Panc1 (cell line): ENCODE measurements at regions not wholly inside any gene's neighbourhood (a gene's known extent, or its start where the extent isn't known, plus 50 kb on each side); places are given as distances from the start of the nearest gene placed in this dataset.

Experiments
- ATAC-seq: fragments of 200-7000 bp; cut with Tn5 transposase; 2 replicates; pipeline ENCODE4 v1.9.1; 2020; ENCODE audit warnings: mild to moderate bottlenecking, moderate library complexity
- BruUV-seq: library from RNA; stranded (reverse); fragments of 400-500 nt; replicated peaks from 2 replicates; lab custom pipeline; 2021; lab: Mats Ljungman, UMichigan
- CTCF ChIA-PET: fragments of 300-600 bp; sonication (Branson Sonifier 250); formaldehyde crosslinking; loops from one replicate; lab custom pipeline; 2022; ENCODE audit warnings: antibody characterized with exemption; lab: Charles Lee
- POLR2A ChIA-PET: fragments of 300-600 bp; sonication (Branson Sonifier 250); formaldehyde crosslinking; loops from one replicate; lab custom pipeline; 2022; ENCODE audit warnings: antibody characterized with exemption; lab: Charles Lee
- DNase-seq: peaks from one replicate; pipeline ENCODE4 v3.0.0-alpha.2; 2010; ENCODE audit warnings: low read depth, low spot score
- H3K27ac ChIP-seq: 2 replicates; pipeline ENCODE4 v1.5.1; 2011; ENCODE audit warnings: mild to moderate bottlenecking, low read length, inconsistent platforms
- H3K27me3 ChIP-seq: fragments of 200-500 bp; sonication (Bioruptor generic); 2 replicates; pipeline ENCODE4 v1.6.0; 2014; ENCODE audit warnings: low read length, inconsistent platforms; ENCODE audit not compliant: control insufficient read depth, insufficient read depth
- H3K36me3 ChIP-seq: fragments of 200-500 bp; sonication (Bioruptor generic); 2 replicates; pipeline ENCODE4 v1.5.1; 2014; ENCODE audit warnings: inconsistent platforms, mild to moderate bottlenecking, low read length, moderate library complexity; ENCODE audit not compliant: control insufficient read depth, insufficient read depth
- H3K4me1 ChIP-seq: 2 replicates; pipeline ENCODE4 v1.5.1; 2011; ENCODE audit warnings: inconsistent platforms, mild to moderate bottlenecking, low read length, moderate library complexity; ENCODE audit not compliant: control insufficient read depth, insufficient read depth
- H3K4me3 ChIP-seq, 2 experiments: 2 replicates each; pipeline ENCODE4 v1.5.1; 2011 to 2012; ENCODE audit warnings: low read depth in 2 of 2, low read length in 2 of 2, mild to moderate bottlenecking in 2 of 2, inconsistent platforms in 1 of 2, moderate library complexity in 1 of 2
- H3K9me3 ChIP-seq: fragments of 200-500 bp; sonication (Bioruptor generic); 2 replicates; pipeline ENCODE4 v1.5.1; 2014; ENCODE audit warnings: low read depth, mild to moderate bottlenecking, inconsistent platforms, low read length, moderate library complexity; ENCODE audit not compliant: control insufficient read depth, insufficient read depth
- CTCF ChIP-seq: fragments of 450-650 bp; IDR thresholded peaks from 2 replicates; pipeline ENCODE4 v1.5.1; 2017; ENCODE audit warnings: mild to moderate bottlenecking
- POLR2AphosphoS5 ChIP-seq: IDR thresholded peaks from 2 replicates; pipeline ENCODE4 v1.6.1; 2012; ENCODE audit warnings: mild to moderate bottlenecking, low read depth, low read length, moderate library complexity
- REST ChIP-seq, 2 experiments: IDR thresholded peaks; 2 replicates each; pipeline ENCODE4 v1.6.1; 2011 to 2012; ENCODE audit warnings: low read depth in 2 of 2, control low read depth in 1 of 2, low read length in 1 of 2, mild to moderate bottlenecking in 1 of 2, moderate library complexity in 1 of 2; ENCODE audit not compliant: insufficient read depth in 1 of 2
- SIN3A ChIP-seq: IDR thresholded peaks from 2 replicates; pipeline ENCODE4 v1.6.1; 2012; ENCODE audit warnings: low read depth, mild to moderate bottlenecking, low read length, moderate library complexity, borderline replicate concordance; ENCODE audit not compliant: insufficient read depth
- TCF7L2 ChIP-seq: IDR thresholded peaks from 2 replicates; pipeline ENCODE4 v1.6.1; 2011; ENCODE audit warnings: mild to moderate bottlenecking, low read depth, low read length, inconsistent platforms
- in situ Hi-C: cut with HindIII; loops from 2 replicates; pipeline ENCODE4 v1.10.0; 2016; ENCODE audit warnings: low sequenced_read_pairs, low pct_unique_long_range_greater_than_20kb
- intact Hi-C: fragments of 100-400 bp; cut with micrococcal nuclease; formaldehyde crosslinking; loops from one replicate; pipeline ENCODE4 v1.10.0; 2022; ENCODE audit not compliant: unreplicated experiment

GRCh38 chr10:121099181-121099580, 248.0 kb downstream of the WDR11 start:
- H3K27ac ChIP-seq: no peak overlapping the region
- no TSS peak for BruUV-seq
- H3K9me3 ChIP-seq: no peaks in the 10 kb centered on the region
- TF ChIP-seq CTCF (no peak), TCF7L2 (no peak), POLR2AphosphoS5 (no peak), SIN3A (no peak), REST (IDR thresholded peaks at IDR 0.05; ENCODE audit: insufficient read depth in 1 of 2, low read depth in 2 of 2, low read length in 1 of 2) (no peak)
- POLR2A ChIA-PET: interaction anchor here (0.6 kb wide), 1 partner anchor 26 kb away, joined by 9 read pairs; no protein-coding TSS in a partner anchor
- H3K36me3 ChIP-seq: no peaks in the 10 kb centered on the region
- CTCF ChIA-PET: interaction anchor here (0.6 kb wide), 1 partner anchor 8 kb away, joined by 5 read pairs; no protein-coding TSS in a partner anchor
- no peak for DNase-seq
- H3K27me3 ChIP-seq: peaks cover 4% of the 10 kb centered on the region; the same call in 1 of the 2 replicates
- ATAC-seq: no peak
- in situ Hi-C loops (no loop called here), intact Hi-C loops (no loop called here)
- H3K4me1 ChIP-seq: no peaks in the 10 kb centered on the region
- no peak overlapping the region for H3K4me3 ChIP-seq

- Histone ChIP-seq H3K4me1 (no peaks in the 10 kb centered on the region), H3K27me3 (peaks cover 4% of the 10 kb centered on the region; the same call in 1 of the 2 replicates), H3K9me3 (no peaks in the 10 kb centered on the region), H3K27ac (no peak overlapping the region), H3K36me3 (no peaks in the 10 kb centered on the region), H3K4me3 (no peak overlapping the region)
- ATAC-seq: no peak
- ChIA-PET POLR2A (no interaction called here), CTCF (no interaction called here)
- in situ Hi-C loops (no loop called here), intact Hi-C loops (no loop called here)
- no peak for DNase-seq
- no TSS peak for BruUV-seq
- TF ChIP-seq CTCF: no peak
- TF ChIP-seq REST (IDR thresholded peaks at IDR 0.05; ENCODE audit: insufficient read depth in 1 of 2, low read depth in 2 of 2, low read length in 1 of 2): no peak
- no peak for TF ChIP-seq TCF7L2
- TF ChIP-seq POLR2AphosphoS5: no peak
- no peak for TF ChIP-seq SIN3A
Measured at GRCh38 chr10:121099592-121099991, 248.4 kb downstream of the WDR11 start.
